Cardiac fibroblast (primary cell): ENCODE measurements at regions not wholly inside any gene's neighbourhood (a gene's known extent, or its start where the extent isn't known, plus 50 kb on each side); places are given as distances from the start of the nearest gene placed in this dataset.
"Not testable (repeated sequence)": the region's sequence is repeated elsewhere in the genome, so short reads cannot be mapped to it uniquely, and the experiment has no call there.

ENCODE experiments used
- DNase-seq, 2 donors: peaks; one replicate each; pipeline versions ENCODE4 v3.0.0 to v3.0.0-alpha.2; 2010; ENCODE audit warnings: low read depth in 2 of 2
- H3K4me3 ChIP-seq, 2 donors: replicated peaks in 1 of 2; 1 replicate in 1 of 2; 2 replicates in 1 of 2; pipeline ENCODE4 v1.5.1; 2011; ENCODE audit warnings: low read depth in 2 of 2, low read length in 2 of 2, mild to moderate bottlenecking in 2 of 2, moderate library complexity in 1 of 2
- TF ChIP-seq, protein P1 (sequence below): IDR thresholded peaks from one replicate; pipeline ENCODE4 v1.5.1; 2011; ENCODE audit warnings: low read depth, mild to moderate bottlenecking, low read length, inconsistent platforms

DNA sequence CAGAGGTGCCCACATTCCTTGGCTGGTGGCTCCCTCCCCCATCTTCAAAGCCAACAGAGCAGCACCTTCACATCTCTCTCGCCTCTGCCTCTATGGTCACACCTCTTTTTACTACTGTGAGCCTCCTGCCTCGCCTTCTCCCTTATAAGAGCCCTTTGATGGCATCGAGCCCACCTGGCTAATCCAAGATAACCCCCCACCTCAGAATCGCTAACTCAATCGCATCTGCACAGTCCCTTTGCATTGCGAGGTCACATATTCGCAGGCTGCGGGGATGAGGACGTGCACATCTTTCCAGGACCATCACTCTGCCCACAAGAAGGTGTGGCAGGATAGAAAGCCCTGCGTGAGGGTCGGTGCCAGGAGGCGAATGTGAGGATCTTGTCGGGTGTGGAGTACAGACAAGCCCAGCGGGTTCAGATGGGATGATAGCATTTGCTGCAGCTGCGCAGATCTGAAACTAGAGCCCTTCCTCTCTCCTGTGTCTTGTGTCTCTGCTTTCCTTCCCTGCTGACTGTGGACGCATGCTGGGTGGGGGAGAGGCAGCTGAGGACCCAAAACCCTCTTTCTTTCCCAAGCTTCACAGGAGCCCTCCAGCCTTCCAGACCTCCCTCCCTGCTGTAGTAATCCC is 148.3 kb upstream of the HDAC4 start:
- no peak for DNase-seq
- no peak overlapping the region for H3K4me3 ChIP-seq
- TF ChIP-seq, protein P1, sequence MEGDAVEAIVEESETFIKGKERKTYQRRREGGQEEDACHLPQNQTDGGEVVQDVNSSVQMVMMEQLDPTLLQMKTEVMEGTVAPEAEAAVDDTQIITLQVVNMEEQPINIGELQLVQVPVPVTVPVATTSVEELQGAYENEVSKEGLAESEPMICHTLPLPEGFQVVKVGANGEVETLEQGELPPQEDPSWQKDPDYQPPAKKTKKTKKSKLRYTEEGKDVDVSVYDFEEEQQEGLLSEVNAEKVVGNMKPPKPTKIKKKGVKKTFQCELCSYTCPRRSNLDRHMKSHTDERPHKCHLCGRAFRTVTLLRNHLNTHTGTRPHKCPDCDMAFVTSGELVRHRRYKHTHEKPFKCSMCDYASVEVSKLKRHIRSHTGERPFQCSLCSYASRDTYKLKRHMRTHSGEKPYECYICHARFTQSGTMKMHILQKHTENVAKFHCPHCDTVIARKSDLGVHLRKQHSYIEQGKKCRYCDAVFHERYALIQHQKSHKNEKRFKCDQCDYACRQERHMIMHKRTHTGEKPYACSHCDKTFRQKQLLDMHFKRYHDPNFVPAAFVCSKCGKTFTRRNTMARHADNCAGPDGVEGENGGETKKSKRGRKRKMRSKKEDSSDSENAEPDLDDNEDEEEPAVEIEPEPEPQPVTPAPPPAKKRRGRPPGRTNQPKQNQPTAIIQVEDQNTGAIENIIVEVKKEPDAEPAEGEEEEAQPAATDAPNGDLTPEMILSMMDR, result no peak

DNA sequence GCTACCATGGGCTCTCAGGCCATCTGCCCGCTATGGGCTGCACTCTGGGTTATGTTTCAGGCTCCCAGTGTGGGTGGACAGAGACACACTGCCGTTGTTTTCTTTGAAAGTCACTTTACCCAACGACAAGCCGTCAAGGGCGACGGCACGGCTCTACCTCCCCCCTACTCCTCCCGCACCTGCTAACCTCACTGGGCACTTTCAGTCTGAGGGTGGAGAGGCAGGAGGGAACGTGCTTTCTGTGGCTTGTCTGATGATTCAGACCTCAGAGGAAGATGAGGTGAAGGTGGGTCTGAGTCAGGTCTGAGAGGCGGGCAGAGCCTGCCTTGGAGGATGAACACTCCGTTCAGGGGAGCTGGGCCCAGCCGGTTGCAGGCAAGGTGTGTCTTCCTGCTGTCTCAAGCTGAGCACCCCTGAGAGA is 147.6 kb upstream of the HDAC4 start:
- no peak for DNase-seq
- H3K4me3 ChIP-seq, result no peak overlapping the region
- TF ChIP-seq, protein P1, result no peak

DNA sequence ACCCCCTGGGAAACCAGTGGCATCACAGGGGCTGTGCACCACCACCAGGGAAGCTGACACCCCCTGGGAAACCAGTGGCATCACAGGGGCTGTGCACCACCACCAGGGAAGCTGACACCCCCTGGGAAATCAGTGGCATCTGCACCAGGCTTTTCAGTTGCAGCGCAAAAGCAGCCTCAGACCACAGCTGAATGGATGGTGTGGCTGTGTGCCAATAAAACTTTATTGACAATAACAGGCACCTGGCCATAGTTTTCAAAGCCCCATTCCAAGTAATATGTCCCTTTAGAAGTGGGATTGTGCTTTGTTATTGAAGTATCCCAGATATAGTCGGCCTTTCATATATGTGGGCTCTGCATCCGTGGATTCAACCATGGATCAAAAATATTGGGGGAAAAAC is 146.3 kb upstream of the HDAC4 start:
- DNase-seq, result not testable (repeated sequence)

DNA sequence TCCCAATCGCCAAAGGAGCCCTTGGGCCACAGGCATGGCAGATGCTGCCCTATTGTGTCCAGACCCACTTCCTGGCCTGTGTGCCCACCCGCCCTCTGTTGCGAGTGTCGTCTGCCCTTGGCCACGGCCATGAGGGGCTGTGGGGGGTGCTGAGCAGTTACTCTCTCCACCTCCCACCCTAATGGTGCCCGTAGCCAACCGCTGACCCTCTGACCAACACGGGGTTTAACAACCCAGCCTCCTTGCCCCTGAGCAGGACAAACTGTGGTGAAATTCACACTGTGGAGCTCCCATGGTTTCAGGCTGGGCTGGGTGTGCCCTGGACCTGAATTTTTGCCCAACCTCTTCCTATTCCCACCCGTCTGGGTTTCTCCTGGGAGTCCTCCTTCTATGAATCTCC is 145.7 kb upstream of the HDAC4 start:
- H3K4me3 ChIP-seq, result no peak overlapping the region
- no peak for DNase-seq
- TF ChIP-seq, protein P1, result no peak

More for the DNA sequence above, 146.3 kb upstream of the HDAC4 start:
- H3K4me3 ChIP-seq, result not testable (repeated sequence)

DNA sequence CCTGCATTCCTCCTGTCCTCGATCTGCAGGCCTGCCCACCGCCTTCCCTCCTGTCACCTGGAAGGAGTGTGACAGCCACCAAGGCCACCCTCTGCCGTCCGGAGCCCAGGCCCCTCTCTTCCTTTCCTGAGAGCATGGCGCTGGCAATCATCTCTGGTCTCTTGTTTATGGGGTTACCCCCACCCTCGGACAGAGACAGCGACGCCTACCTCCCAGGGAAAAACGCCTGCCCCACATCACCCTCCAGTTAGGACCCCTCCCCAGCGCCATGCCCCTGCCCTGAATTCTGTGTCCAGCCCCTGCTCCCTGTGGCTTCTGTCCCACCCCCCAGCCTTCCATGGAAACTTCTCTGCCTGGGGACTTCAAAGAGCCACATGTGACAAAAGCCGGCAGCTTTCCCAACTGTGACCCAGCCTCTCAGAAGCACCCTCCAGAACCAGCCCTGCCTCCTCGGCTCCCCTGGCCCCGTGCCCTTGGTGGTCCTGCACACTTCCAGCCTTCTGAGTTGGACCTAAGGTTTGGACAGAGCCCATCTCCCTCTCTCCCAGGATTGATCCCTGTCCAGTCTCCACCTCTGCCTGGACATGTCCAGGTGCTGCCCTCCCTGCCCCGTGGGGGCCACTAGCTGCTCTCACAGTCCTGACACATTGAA is 145.0 kb upstream of the HDAC4 start:
- no peak for DNase-seq
- TF ChIP-seq, protein P1, result no peak
- H3K4me3 ChIP-seq, result no peak overlapping the region

DNA sequence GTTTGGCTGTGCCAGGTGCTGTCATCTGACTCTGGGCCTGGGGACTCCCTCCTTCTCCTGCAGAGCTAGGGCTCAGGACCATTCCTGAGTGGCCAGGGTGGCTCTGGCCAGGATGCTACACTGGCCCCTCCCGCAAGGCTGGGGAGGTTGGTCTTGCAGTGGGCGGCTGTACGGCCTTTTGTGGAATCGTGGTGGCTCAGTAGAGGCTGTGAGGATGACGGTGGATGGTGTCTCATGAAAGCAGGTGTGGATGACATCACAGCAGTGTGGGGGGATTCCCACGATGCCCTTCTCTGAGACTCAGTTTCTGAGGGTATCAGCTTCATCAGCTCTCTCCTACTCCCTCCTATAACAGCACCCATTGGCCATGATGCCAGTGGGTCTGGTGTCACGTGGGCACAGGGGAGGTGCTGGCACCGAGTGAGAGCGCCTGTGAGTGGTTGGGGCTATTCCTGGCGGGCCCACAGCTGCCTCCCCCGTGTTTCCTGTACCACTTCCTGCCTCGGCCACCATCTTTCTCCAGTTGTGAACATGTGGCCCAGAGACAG is 144.2 kb upstream of the HDAC4 start:
- H3K4me3 ChIP-seq, result no peak overlapping the region
- TF ChIP-seq, protein P1, result no peak
- no peak for DNase-seq

DNA sequence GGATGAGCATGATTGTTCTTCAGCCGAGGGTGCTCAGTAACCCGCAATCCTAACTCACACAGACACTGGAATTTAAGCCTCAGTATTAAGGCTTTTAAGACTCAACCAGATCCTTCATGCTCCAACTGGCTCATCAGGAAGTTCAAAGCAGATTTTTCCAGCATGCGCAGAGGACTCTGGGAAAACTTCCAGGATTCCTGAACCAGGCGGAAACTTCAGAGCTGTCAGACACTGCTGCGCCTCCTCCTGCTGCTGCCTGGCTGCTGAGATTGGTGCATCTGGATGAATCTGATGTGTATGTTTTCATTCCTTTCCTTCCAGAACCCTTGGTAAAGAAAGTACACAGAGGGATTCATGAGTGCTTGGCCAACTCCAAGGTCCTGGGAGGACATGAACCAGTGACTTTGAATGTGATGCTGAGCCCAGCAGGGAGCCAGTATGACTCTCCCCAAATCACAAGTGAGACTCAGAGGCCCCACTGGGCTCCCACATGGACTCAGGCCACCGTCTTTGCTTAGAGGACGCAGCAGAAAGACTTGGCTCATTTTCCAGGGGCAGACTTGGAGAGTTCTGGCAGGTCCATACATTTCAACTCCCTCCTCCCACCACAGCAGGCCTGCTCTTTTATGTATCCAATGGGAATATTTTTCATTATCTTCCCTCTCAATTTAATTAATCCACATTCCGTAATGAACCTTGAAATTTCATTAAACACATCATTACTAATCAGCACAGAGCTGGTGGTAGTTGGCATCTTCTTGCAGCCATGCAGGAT is 143.5 kb upstream of the HDAC4 start:
- peak in 1 of 2 donors; percentile 25 for DNase-seq
- H3K4me3 ChIP-seq, result no peak overlapping the region
- TF ChIP-seq, protein P1, result no peak
